GM18502 (cell line): ENCODE measurements at regions not wholly inside any gene's neighbourhood (a gene's known extent, or its start where the extent isn't known, plus 50 kb on each side); places are given as distances from the start of the nearest gene placed in this dataset.

Experiments used
- ATAC-seq: cut with Tn5 transposase; IDR thresholded peaks from one replicate; pipeline ENCODE4 v1.9.1; 2021; ENCODE audit warnings: mild to moderate bottlenecking; ENCODE audit not compliant: unreplicated experiment, poor library complexity

- peak; percentile 63 for ATAC-seq
These were observed 90.1 kb upstream of the FOXG1 start for GRCh38 chr14:28676479-28676878.

- ATAC-seq = no peak
These were observed 89.2 kb upstream of the FOXG1 start for GRCh38 chr14:28677381-28677780.

GRCh38 chr14:28678887-28679286 lies 87.7 kb upstream of the FOXG1 start:
- no peak for ATAC-seq

GRCh38 chr14:28681681-28682080 lies 84.9 kb upstream of the FOXG1 start:
- ATAC-seq = no peak

- no peak for ATAC-seq
These were observed 76.4 kb upstream of the FOXG1 start for GRCh38 chr14:28690029-28690692.

GRCh38 chr14:28695109-28695508 lies 71.5 kb upstream of the FOXG1 start:
- ATAC-seq = no peak

- ATAC-seq = no peak
These were observed 64.9 kb upstream of the FOXG1 start for GRCh38 chr14:28701733-28702132.

- no peak for ATAC-seq
These were observed 63.1 kb upstream of the FOXG1 start for GRCh38 chr14:28703482-28703881.

- no peak for ATAC-seq
These were observed 62.4 kb upstream of the FOXG1 start for GRCh38 chr14:28704153-28704552.

GRCh38 chr14:28707814-28708213 lies 58.8 kb upstream of the FOXG1 start:
- no peak for ATAC-seq

- ATAC-seq = no peak
These were observed 56.8 kb upstream of the FOXG1 start for GRCh38 chr14:28709571-28710305.
